ENCODE measurements at regions not wholly inside any gene's neighbourhood (a gene's known extent, or its start where the extent isn't known, plus 50 kb on each side); places are given as distances from the start of the nearest gene placed in this dataset.

- TF ChIP-seq CTCF (optimal IDR thresholded peaks at IDR 0.05 in 1 of 3, IDR thresholded peaks at IDR 0.05 in 1 of 3, conservative IDR thresholded peaks at IDR 0.05 in 1 of 3; ENCODE audit: extremely low read depth in 1 of 3, insufficient read depth in 2 of 3, low read length in 3 of 3) (no peak), EZH2 (IDR thresholded peaks at IDR 0.05; ENCODE audit: low read length) (no peak)
These were observed 165.4 kb upstream of the TNC start for GRCh38 chr9:115283395-115283794.
